ENCODE measurements at regions not wholly inside any gene's neighbourhood (a gene's known extent, or its start where the extent isn't known, plus 50 kb on each side); places are given as distances from the start of the nearest gene placed in this dataset.

GRCh38 chr1:42005530-42005929 is 86.8 kb upstream of the HIVEP3 start:
- DNase-seq: no peak
- TF ChIP-seq, protein P1, sequence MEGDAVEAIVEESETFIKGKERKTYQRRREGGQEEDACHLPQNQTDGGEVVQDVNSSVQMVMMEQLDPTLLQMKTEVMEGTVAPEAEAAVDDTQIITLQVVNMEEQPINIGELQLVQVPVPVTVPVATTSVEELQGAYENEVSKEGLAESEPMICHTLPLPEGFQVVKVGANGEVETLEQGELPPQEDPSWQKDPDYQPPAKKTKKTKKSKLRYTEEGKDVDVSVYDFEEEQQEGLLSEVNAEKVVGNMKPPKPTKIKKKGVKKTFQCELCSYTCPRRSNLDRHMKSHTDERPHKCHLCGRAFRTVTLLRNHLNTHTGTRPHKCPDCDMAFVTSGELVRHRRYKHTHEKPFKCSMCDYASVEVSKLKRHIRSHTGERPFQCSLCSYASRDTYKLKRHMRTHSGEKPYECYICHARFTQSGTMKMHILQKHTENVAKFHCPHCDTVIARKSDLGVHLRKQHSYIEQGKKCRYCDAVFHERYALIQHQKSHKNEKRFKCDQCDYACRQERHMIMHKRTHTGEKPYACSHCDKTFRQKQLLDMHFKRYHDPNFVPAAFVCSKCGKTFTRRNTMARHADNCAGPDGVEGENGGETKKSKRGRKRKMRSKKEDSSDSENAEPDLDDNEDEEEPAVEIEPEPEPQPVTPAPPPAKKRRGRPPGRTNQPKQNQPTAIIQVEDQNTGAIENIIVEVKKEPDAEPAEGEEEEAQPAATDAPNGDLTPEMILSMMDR (IDR thresholded peaks at IDR 0.05; ENCODE audit: low read depth, low read length, missing control alignments): no peak
- Histone ChIP-seq H3K27me3 (replicated peaks) (no peaks in the 10 kb centered on the region), H3K27ac (no peak overlapping the region), H3K36me3 (replicated peaks) (no peaks in the 10 kb centered on the region), H3K4me3 (ENCODE audit: low read depth, low read length) (no peak overlapping the region)
- in situ Hi-C loops (cut with HindIII; ENCODE audit: low pct_ligation_motif_present, low sequenced_read_pairs): no loop called here

DNA sequence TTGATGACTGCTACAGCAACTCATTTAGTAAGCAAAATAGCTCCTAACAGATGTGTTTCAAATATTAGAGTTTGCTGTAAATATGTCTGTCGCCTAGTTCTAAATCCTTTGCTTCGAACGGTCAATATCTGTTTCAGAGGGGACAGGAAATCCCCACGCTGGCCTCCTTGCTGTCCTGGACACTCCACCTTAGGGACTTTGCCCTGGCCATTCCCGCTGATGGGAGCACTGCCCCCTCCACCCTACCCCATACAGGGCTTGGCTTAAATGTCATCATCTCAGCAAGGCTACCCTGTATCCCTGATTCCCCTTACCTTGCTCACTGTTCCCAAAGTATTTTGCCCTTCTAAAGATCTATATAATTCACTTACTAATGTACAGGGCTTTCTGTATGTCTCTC is 86.1 kb upstream of the HIVEP3 start:
- Histone ChIP-seq H3K36me3 (replicated peaks) (no peaks in the 10 kb centered on the region), H3K4me3 (ENCODE audit: low read depth, low read length) (no peak overlapping the region), H3K27me3 (replicated peaks) (no peaks in the 10 kb centered on the region), H3K27ac (no peak overlapping the region)
- TF ChIP-seq, protein P1 (IDR thresholded peaks at IDR 0.05; ENCODE audit: low read depth, low read length, missing control alignments): no peak
- DNase-seq: no peak
- in situ Hi-C loops (cut with HindIII; ENCODE audit: low pct_ligation_motif_present, low sequenced_read_pairs): no loop called here

- in situ Hi-C loops (cut with HindIII; ENCODE audit: low pct_ligation_motif_present, low sequenced_read_pairs): no loop called here
- DNase-seq: no peak
- no peak overlapping the region for H3K4me3 ChIP-seq (ENCODE audit: low read depth, low read length)
- no peaks in the 10 kb centered on the region for H3K36me3 ChIP-seq (replicated peaks)
- H3K27me3 ChIP-seq (replicated peaks): no peaks in the 10 kb centered on the region
- TF ChIP-seq, protein P1 (IDR thresholded peaks at IDR 0.05; ENCODE audit: low read depth, low read length, missing control alignments): no peak
- no peak overlapping the region for H3K27ac ChIP-seq
Measured at GRCh38 chr1:42004322-42004721, 85.6 kb upstream of the HIVEP3 start.

DNA sequence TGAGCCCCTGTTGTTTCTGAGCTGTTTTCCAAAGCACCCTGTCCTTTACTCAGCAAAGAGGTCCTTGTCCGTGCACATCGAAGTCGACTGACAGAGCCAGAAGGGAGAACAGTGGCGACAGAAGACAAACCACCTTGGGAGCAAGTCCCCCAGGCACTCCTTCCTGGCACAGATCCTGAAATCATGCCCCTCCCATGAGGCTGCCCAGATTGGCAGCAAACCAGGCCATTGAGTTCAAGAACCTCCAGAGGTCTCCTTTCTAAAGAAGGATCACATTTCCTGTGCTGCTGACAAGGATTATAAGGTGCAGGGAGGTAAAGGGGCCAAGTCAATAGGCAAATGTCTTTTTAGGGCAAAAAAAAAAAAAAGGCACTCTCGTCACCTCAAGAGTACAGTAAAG is 84.7 kb upstream of the HIVEP3 start:
- Histone ChIP-seq H3K4me3 (ENCODE audit: low read depth, low read length) (no peak overlapping the region), H3K36me3 (replicated peaks) (no peaks in the 10 kb centered on the region), H3K27ac (no peak overlapping the region), H3K27me3 (replicated peaks) (no peaks in the 10 kb centered on the region)
- no peak for DNase-seq
- TF ChIP-seq, protein P1 (IDR thresholded peaks at IDR 0.05; ENCODE audit: low read depth, low read length, missing control alignments): no peak
- in situ Hi-C loops (cut with HindIII; ENCODE audit: low pct_ligation_motif_present, low sequenced_read_pairs): no loop called here

- no peak overlapping the region for H3K27ac ChIP-seq
- TF ChIP-seq, protein P1 (IDR thresholded peaks at IDR 0.05; ENCODE audit: low read depth, low read length, missing control alignments): no peak
- H3K36me3 ChIP-seq (replicated peaks): no peaks in the 10 kb centered on the region
- H3K27me3 ChIP-seq (replicated peaks): no peaks in the 10 kb centered on the region
- in situ Hi-C loops (cut with HindIII; ENCODE audit: low pct_ligation_motif_present, low sequenced_read_pairs): no loop called here
- H3K4me3 ChIP-seq (ENCODE audit: low read depth, low read length): no peak overlapping the region
- DNase-seq: no peak
Measured at GRCh38 chr1:42002220-42002619, 83.5 kb upstream of the HIVEP3 start.

DNA sequence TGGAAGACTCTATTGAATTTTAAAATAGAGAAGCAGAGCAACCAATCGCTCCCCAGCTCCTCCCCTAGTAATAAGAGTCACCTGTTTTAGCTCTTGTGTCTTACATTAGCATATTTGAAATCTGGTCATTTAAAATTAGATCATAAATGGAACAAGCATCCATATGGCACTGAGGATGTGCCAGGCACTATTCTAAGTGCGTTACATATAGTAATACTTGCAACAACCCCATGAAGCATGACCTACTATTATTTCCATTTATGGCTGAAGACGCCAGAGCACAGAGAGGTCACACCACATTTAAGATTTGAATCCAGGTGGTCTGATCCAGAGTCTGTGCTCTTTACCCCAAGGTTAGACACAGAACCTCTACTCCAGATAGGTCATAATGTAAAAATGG is 82.0 kb upstream of the HIVEP3 start:
- Histone ChIP-seq H3K36me3 (replicated peaks) (no peaks in the 10 kb centered on the region), H3K27ac (no peak overlapping the region), H3K4me3 (ENCODE audit: low read depth, low read length) (no peak overlapping the region), H3K27me3 (replicated peaks) (no peaks in the 10 kb centered on the region)
- DNase-seq: no peak
- TF ChIP-seq, protein P1 (IDR thresholded peaks at IDR 0.05; ENCODE audit: low read depth, low read length, missing control alignments): no peak
- in situ Hi-C loops (cut with HindIII; ENCODE audit: low pct_ligation_motif_present, low sequenced_read_pairs): no loop called here

Data from brain microvascular endothelial cell (primary cell).